K562 (cell line): ENCODE measurements at regions not wholly inside any gene's neighbourhood (a gene's known extent, or its start where the extent isn't known, plus 50 kb on each side); places are given as distances from the start of the nearest gene placed in this dataset.
A peak's percentile ranks its signal among the peaks of the same experiment; 100 is the strongest.

Experiments
- BCL6 ChIP-seq: fragments of 250-450 bp; sonication (Bioruptor Pico); IDR thresholded peaks from 2 replicates; pipeline ENCODE4 v1.4.0; 2020
- BRF1 ChIP-seq: IDR thresholded peaks from 3 replicates; pipeline ENCODE4 v1.6.1; 2011; ENCODE audit warnings: borderline replicate concordance, mild to moderate bottlenecking; ENCODE audit not compliant: insufficient read length; ENCODE audit errors: extremely low read depth
- CC2D1A ChIP-seq: fragments of 450-650 bp; IDR thresholded peaks from 2 replicates; pipeline ENCODE4 v1.6.1; 2017; ENCODE audit warnings: mild to moderate bottlenecking
- CREBBP ChIP-seq: IDR thresholded peaks from one replicate; pipeline ENCODE4 v1.6.1; 2012; ENCODE audit warnings: low read depth, mild to moderate bottlenecking, control low read depth, inconsistent platforms, low read length
- DLX4 ChIP-seq: fragments of 250-450 bp; sonication (Bioruptor Pico); IDR thresholded peaks from 2 replicates; pipeline ENCODE4 v1.6.1; 2021; ENCODE audit warnings: mild to moderate bottlenecking
- EP300 ChIP-seq: IDR thresholded peaks from 2 replicates; pipeline ENCODE4 v1.6.1; 2012; ENCODE audit warnings: low read length, improper control_type of control experiment
- ETS1 ChIP-seq: conservative IDR thresholded peaks from 2 replicates; pipeline ENCODE4 v1.6.1; 2011; ENCODE audit warnings: low read depth, mild to moderate bottlenecking, low read length; ENCODE audit not compliant: control insufficient read depth
- GTF2A2 ChIP-seq: IDR thresholded peaks from 2 replicates; pipeline ENCODE4 v1.6.1; 2016; ENCODE audit warnings: mild to moderate bottlenecking, missing genetic modification characterization, missing compliant biosample characterization
- HDAC2 ChIP-seq: fragments of 450-650 bp; IDR thresholded peaks from 2 replicates; pipeline ENCODE4 v1.6.1; 2016; ENCODE audit warnings: mild to moderate bottlenecking
- HMGXB4 ChIP-seq: sonication (generic); formaldehyde crosslinking; IDR thresholded peaks from 2 replicates; pipeline ENCODE4 v1.8.1; 2023; ENCODE audit warnings: mild to moderate bottlenecking, missing genetic modification reagents
- HNRNPH1 ChIP-seq: fragments of 200-400 bp; formaldehyde crosslinking; optimal IDR thresholded peaks from 2 replicates; pipeline ENCODE3; 2017; ENCODE audit warnings: low read depth, mild to moderate bottlenecking, low read length, moderate library complexity
- MBD1 ChIP-seq: fragments of 250-450 bp; sonication (Bioruptor Pico); IDR thresholded peaks from 2 replicates; pipeline ENCODE4 v1.8.0; 2022; ENCODE audit warnings: inconsistent platforms
- NONO ChIP-seq, 2 experiments: fragments of 200-400 bp in 1 of 2; fragments of 450-650 bp in 1 of 2; formaldehyde crosslinking in 1 of 2; IDR thresholded peaks; 2 replicates each; pipeline ENCODE4 v1.6.1; 2017; ENCODE audit warnings: low read depth in 2 of 2, mild to moderate bottlenecking in 2 of 2, moderate library complexity in 2 of 2, low read length in 1 of 2
- RB1 ChIP-seq: fragments of 450-650 bp; IDR thresholded peaks from 2 replicates; pipeline ENCODE4 v1.6.1; 2017; ENCODE audit warnings: low read depth, mild to moderate bottlenecking
- RCOR1 ChIP-seq, 2 experiments: IDR thresholded peaks; 2 replicates each; pipeline ENCODE4 v1.6.1; 2012; ENCODE audit warnings: low read depth in 2 of 2, low read length in 2 of 2, borderline replicate concordance in 1 of 2, improper control_type of control experiment in 1 of 2
- SMARCE1 ChIP-seq: fragments of 450-650 bp; IDR thresholded peaks from 2 replicates; pipeline ENCODE4 v1.7.1; 2016; ENCODE audit warnings: mild to moderate bottlenecking
- TCF3 ChIP-seq: sonication (generic); formaldehyde crosslinking; IDR thresholded peaks from 2 replicates; pipeline ENCODE4 v1.4.0; 2020; ENCODE audit warnings: mild to moderate bottlenecking, missing genetic modification reagents
- THRAP3 ChIP-seq: fragments of 450-650 bp; IDR thresholded peaks from 2 replicates; pipeline ENCODE4 v1.6.1; 2016; ENCODE audit warnings: mild to moderate bottlenecking, inconsistent platforms, borderline replicate concordance
- TRIM28 ChIP-seq: fragments of 450-650 bp; IDR thresholded peaks from 2 replicates; pipeline ENCODE4 v1.6.1; 2017
- TSC22D4 ChIP-seq: fragments of 450-650 bp; IDR thresholded peaks from 2 replicates; pipeline ENCODE4 v1.6.1; 2016; ENCODE audit warnings: missing genetic modification characterization, missing biosample characterization, control low read depth
- USF1 ChIP-seq: sonication (generic); formaldehyde crosslinking; IDR thresholded peaks from 2 replicates; pipeline ENCODE4 v1.9.0; 2022; ENCODE audit warnings: mild to moderate bottlenecking, missing genetic modification reagents
- ZNF398 ChIP-seq: fragments of 250-450 bp; sonication (Bioruptor Pico); IDR thresholded peaks from 2 replicates; pipeline ENCODE4 v1.8.0; 2021; ENCODE audit warnings: moderate library complexity, mild to moderate bottlenecking, inconsistent platforms
- ZNF76 ChIP-seq: fragments of 250-450 bp; sonication (Bioruptor Pico); IDR thresholded peaks from 2 replicates; pipeline ENCODE4 v1.4.0; 2020; ENCODE audit warnings: mild to moderate bottlenecking, moderate library complexity, borderline replicate concordance

- TF ChIP-seq HMGXB4 (CRISPR knock-in tag) (no peak), BRF1 (no peak), MBD1 (CRISPR knock-in tag) (no peak), ETS1 (no peak), EP300 (0 out of 2 replicates have a peak, but pooled peaks have one; percentile 24), USF1 (CRISPR knock-in tag) (no peak), SMARCE1 (peak; percentile 62; the same call in 1 of the 2 replicates), HDAC2 (no peak), BCL6 (no peak), NONO (IDR thresholded peaks at IDR 0.05; ENCODE audit: low read depth in 2 of 2, low read length in 1 of 2) (no peak), HNRNPH1 (no peak), ZNF76 (no peak), ZNF398 (CRISPR knock-in tag) (no peak), TRIM28 (no peak), TCF3 (CRISPR knock-in tag) (peak; percentile 90), TSC22D4 (tag) (no peak), CC2D1A (0 out of 2 replicates have a peak, but pooled peaks have one; percentile 17), THRAP3 (no peak), GTF2A2 (tag) (no peak), RB1 (no peak), CREBBP (no peak), DLX4 (CRISPR knock-in tag) (no peak), RCOR1 (IDR thresholded peaks at IDR 0.05; ENCODE audit: borderline replicate concordance in 1 of 2, low read depth in 2 of 2, low read length in 2 of 2) (no peak)
These were observed 626.9 kb upstream of the PTGER4 start (continued) for GRCh38 chr5:40052808-40053207.
